ENCODE measurements at regions not wholly inside any gene's neighbourhood (a gene's known extent, or its start where the extent isn't known, plus 50 kb on each side); places are given as distances from the start of the nearest gene placed in this dataset.

- TF ChIP-seq NANOG (IDR thresholded peaks at IDR 0.05; ENCODE audit: insufficient read depth, low read depth, low read length, poor library complexity, severe bottlenecking), result no peak
- TF ChIP-seq TAF1 (IDR thresholded peaks at IDR 0.05; ENCODE audit: low read depth, low read length), result no peak
- no peak for TF ChIP-seq EGR1 (IDR thresholded peaks at IDR 0.05; ENCODE audit: borderline replicate concordance, low read depth, low read length)
Measured at GRCh38 chr2:2834516-2835254, 503.6 kb upstream of the MYT1L start (continued).

Measured in H1 (cell line).